Pancreas (tissue), 10 donors: ENCODE measurements at regions not wholly inside any gene's neighbourhood (a gene's known extent, or its start where the extent isn't known, plus 50 kb on each side); places are given as distances from the start of the nearest gene placed in this dataset.
A peak's percentile ranks its signal among the peaks of the same experiment; 100 is the strongest.

Source experiments
- ATAC-seq, 4 donors: fragments of 200-7000 bp; cut with Tn5 transposase; one replicate each; pipeline versions ENCODE4 v1.8.0 to v1.9.1; 2020; ENCODE audit warnings: mild to moderate bottlenecking in 4 of 4, moderate library complexity in 4 of 4
- DNase-seq, 6 donors: peaks; one replicate each; pipeline ENCODE4 v3.0.0-alpha.2; 2020
- FAIRE-seq: peaks from 2 replicates; lab custom pipeline; 2012; peaks lifted over from hg19 to GRCh38; lab: Jason Lieb, UNC
- H3K27ac ChIP-seq, 4 donors: fragments of 200-600 bp; sonication (generic); 1 replicate in 3 of 4; 2 replicates in 1 of 4; pipeline versions ENCODE4 v1.5.0 to v1.8.0; 2020
- H3K27me3 ChIP-seq, 4 donors: fragments of 200-600 bp; one replicate each; pipeline ENCODE4 v1.8.0; 2021
- H3K36me3 ChIP-seq, 3 donors: fragments of 200-600 bp; sonication (generic) in 1 of 3; one replicate each; pipeline versions ENCODE4 v1.5.0 to v1.8.0; 2020 to 2021
- H3K4me1 ChIP-seq, 3 donors: fragments of 200-600 bp; one replicate each; pipeline ENCODE4 v1.8.0; 2021
- H3K4me3 ChIP-seq, 4 donors: fragments of 200-600 bp; sonication (generic) in 2 of 4; one replicate each; pipeline versions ENCODE4 v1.5.0 to v1.8.0; 2020 to 2021
- H3K9me3 ChIP-seq, 4 donors: fragments of 200-600 bp; one replicate each; pipeline ENCODE4 v1.8.0; 2021
- WGBS, 2 donors: extraction: QIAGEN DNeasy Blood & Tissue Kit; methylation state at CpG; one replicate each; pipeline ENCODE4 v1.1.7; 2013; 5-methylcytosine and 5-hydroxymethylcytosine counted together
- intact Hi-C, 3 donors: fragments of 100-400 bp; cut with DNase I; formaldehyde crosslinking; loops; one replicate each; pipeline versions ENCODE4 v1.11.1 to v1.14.2; 2022
- TF ChIP-seq, protein P1 (sequence below), 4 donors: fragments of 200-600 bp; sonication (generic) in 3 of 4; IDR thresholded peaks; one replicate each; pipeline versions ENCODE4 v1.5.0 to v1.8.0; 2021; ENCODE audit warnings: antibody characterized with exemption in 4 of 4
- donor health status: healthy with polysubstance abuse.
- donor health status: DM: no; HTN: no; CAD: no; lungs with moderate emphysema.
- donor health status: DM: no; HTN: no; CAD: no.
- donor health status: control.
- donor health status: control.
- donor health status: Bipolar disorder and iron deficiency.
- donor health status: DM: yes; HTN: yes; CAD: no.
- donor health status: DM: no; HTN: no; CAD: no.
- donor health status: DM: no; HTN: no; CAD: no.
- donor health status: DM: yes; HTN: yes; CAD: no.

- WGBS, 2 donors: 65 to 83% methylated on average over 3 of the region's 3 CpGs
- no peaks in the 10 kb centered on the region for H3K27me3 ChIP-seq
- no peak overlapping the region for H3K4me3 ChIP-seq
- intact Hi-C loops: no loop called here
- no peak for DNase-seq
- H3K9me3 ChIP-seq: no peaks in the 10 kb centered on the region
- no peak for FAIRE-seq
- H3K36me3 ChIP-seq: no peaks in the 10 kb centered on the region
- TF ChIP-seq, protein P1, sequence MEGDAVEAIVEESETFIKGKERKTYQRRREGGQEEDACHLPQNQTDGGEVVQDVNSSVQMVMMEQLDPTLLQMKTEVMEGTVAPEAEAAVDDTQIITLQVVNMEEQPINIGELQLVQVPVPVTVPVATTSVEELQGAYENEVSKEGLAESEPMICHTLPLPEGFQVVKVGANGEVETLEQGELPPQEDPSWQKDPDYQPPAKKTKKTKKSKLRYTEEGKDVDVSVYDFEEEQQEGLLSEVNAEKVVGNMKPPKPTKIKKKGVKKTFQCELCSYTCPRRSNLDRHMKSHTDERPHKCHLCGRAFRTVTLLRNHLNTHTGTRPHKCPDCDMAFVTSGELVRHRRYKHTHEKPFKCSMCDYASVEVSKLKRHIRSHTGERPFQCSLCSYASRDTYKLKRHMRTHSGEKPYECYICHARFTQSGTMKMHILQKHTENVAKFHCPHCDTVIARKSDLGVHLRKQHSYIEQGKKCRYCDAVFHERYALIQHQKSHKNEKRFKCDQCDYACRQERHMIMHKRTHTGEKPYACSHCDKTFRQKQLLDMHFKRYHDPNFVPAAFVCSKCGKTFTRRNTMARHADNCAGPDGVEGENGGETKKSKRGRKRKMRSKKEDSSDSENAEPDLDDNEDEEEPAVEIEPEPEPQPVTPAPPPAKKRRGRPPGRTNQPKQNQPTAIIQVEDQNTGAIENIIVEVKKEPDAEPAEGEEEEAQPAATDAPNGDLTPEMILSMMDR (IDR thresholded peaks at IDR 0.05): no peak
- H3K27ac ChIP-seq: no peak overlapping the region
- no peak for ATAC-seq
- H3K4me1 ChIP-seq: no peaks in the 10 kb centered on the region
These were observed 140.6 kb downstream of the LURAP1L start for GRCh38 chr9:12915366-12915954.

- no peaks in the 10 kb centered on the region for H3K27me3 ChIP-seq
- TF ChIP-seq, protein P1 (IDR thresholded peaks at IDR 0.05): no peak
- ATAC-seq (peak; percentile 45 to 80 (median 62)), FAIRE-seq (no peak), DNase-seq (no peak)
- intact Hi-C loops: no loop called here
- H3K4me3 ChIP-seq: no peak overlapping the region
- H3K36me3 ChIP-seq: no peaks in the 10 kb centered on the region
- no peaks in the 10 kb centered on the region for H3K9me3 ChIP-seq
- no peaks in the 10 kb centered on the region for H3K4me1 ChIP-seq
- WGBS, 2 donors: 23 to 41% methylated on average over 1 of the region's 1 CpG
- no peak overlapping the region for H3K27ac ChIP-seq
These were observed 141.2 kb downstream of the LURAP1L start for GRCh38 chr9:12916042-12916441.

DNA sequence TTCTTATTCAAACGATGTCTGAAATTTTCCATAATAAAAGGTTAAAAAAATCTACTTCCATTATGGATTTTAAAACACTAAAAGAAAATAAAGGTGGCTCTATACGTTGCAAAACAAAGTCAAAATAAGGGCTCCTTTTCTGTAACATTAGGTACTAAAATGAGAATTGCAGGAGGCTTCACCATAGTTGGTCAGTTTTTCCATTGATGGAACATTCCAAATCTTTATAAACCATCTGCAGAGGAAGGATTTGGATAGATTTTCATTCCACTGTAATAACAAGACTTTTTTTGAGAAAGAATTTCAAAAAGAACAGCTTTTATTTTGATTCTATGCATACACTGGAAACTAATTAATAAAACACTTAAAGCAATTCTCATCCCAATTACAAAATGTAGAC lies 145.6 kb downstream of the LURAP1L start:
- DNase-seq (no peak), FAIRE-seq (no peak), ATAC-seq (no peak)
- WGBS, 2 donors: 53 to 68% methylated on average over 2 of the region's 2 CpGs
- no peaks in the 10 kb centered on the region for H3K36me3 ChIP-seq
- TF ChIP-seq, protein P1 (IDR thresholded peaks at IDR 0.05): no peak
- no peak overlapping the region for H3K4me3 ChIP-seq
- H3K27ac ChIP-seq: no peak overlapping the region
- intact Hi-C loops: no loop called here
- no peaks in the 10 kb centered on the region for H3K4me1 ChIP-seq
- no peaks in the 10 kb centered on the region for H3K9me3 ChIP-seq
- H3K27me3 ChIP-seq: no peaks in the 10 kb centered on the region

DNA sequence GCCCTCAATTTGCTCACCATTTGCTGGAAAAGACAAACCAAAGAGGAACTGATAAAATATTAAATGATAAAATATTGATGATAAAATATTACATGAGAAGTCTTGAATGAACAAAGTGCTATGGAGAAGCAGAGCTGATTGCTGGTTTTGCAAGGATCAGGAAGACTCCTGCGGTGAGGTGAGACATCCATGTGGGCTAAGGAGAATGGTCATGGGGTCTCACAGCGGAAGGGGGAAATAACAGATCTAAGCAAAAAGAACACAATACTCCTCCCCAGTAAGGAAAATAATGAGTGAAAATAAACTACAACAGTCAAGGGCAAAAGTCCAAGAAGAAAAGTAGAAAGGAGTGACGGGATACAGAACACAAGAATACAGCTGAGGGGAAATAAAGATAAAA lies 146.8 kb downstream of the LURAP1L start:
- H3K27me3 ChIP-seq: no peaks in the 10 kb centered on the region
- H3K9me3 ChIP-seq: no peaks in the 10 kb centered on the region
- H3K4me1 ChIP-seq: no peaks in the 10 kb centered on the region
- ATAC-seq (no peak), DNase-seq (no peak), FAIRE-seq (no peak)
- no peak overlapping the region for H3K27ac ChIP-seq
- TF ChIP-seq, protein P1 (IDR thresholded peaks at IDR 0.05): no peak
- intact Hi-C loops: no loop called here
- no peaks in the 10 kb centered on the region for H3K36me3 ChIP-seq
- WGBS, 2 donors: 75 to 82% methylated on average over 3 of the region's 3 CpGs
- no peak overlapping the region for H3K4me3 ChIP-seq

GRCh38 chr9:12922224-12922866 lies 147.5 kb downstream of the LURAP1L start:
- H3K4me1 ChIP-seq: no peaks in the 10 kb centered on the region
- no peak overlapping the region for H3K27ac ChIP-seq
- 61 to 69% methylated on average over 4 of the region's 4 CpGs for WGBS, 2 donors
- H3K9me3 ChIP-seq: no peaks in the 10 kb centered on the region
- ATAC-seq (no peak), FAIRE-seq (no peak), DNase-seq (no peak)
- H3K27me3 ChIP-seq: no peaks in the 10 kb centered on the region
- intact Hi-C loops: no loop called here
- H3K4me3 ChIP-seq: no peak overlapping the region
- H3K36me3 ChIP-seq: no peaks in the 10 kb centered on the region
- TF ChIP-seq, protein P1 (IDR thresholded peaks at IDR 0.05): no peak
